PC-3 (cell line): ENCODE measurements at regions not wholly inside any gene's neighbourhood (a gene's known extent, or its start where the extent isn't known, plus 50 kb on each side); places are given as distances from the start of the nearest gene placed in this dataset.

ENCODE experiments used
- ATAC-seq: fragments of 200-7000 bp; cut with Tn5 transposase; 2 replicates; pipeline ENCODE4 v1.9.1; 2020; ENCODE audit warnings: mild to moderate bottlenecking, moderate library complexity
- BruUV-seq: library from RNA; stranded (reverse); fragments of 400-500 nt; replicated peaks from 2 replicates; lab custom pipeline; 2021; lab: Mats Ljungman, UMichigan
- CTCF ChIA-PET: fragments of 300-600 bp; sonication (Branson Sonifier 250); formaldehyde crosslinking; loops from one replicate; lab custom pipeline; 2022; ENCODE audit warnings: antibody characterized with exemption; lab: Charles Lee
- POLR2A ChIA-PET: fragments of 300-600 bp; sonication (Branson Sonifier 250); formaldehyde crosslinking; loops from one replicate; lab custom pipeline; 2022; ENCODE audit warnings: antibody characterized with exemption; ENCODE audit not compliant: unreplicated experiment; lab: Charles Lee
- DNase-seq: peaks from one replicate; pipeline ENCODE4 v3.0.0-alpha.2; 2015
- H2AFZ ChIP-seq: fragments of 300-600 bp; sonication (generic); 2 replicates; pipeline ENCODE4 v1.6.0; 2016; ENCODE audit warnings: antibody characterized with exemption, low read length
- H3F3A ChIP-seq: fragments of 300-600 bp; sonication (generic); one replicate; pipeline ENCODE4 v1.6.0; 2017; ENCODE audit warnings: antibody characterized with exemption, low read length, control low read depth, mild to moderate bottlenecking; ENCODE audit not compliant: unreplicated experiment
- H3K27ac ChIP-seq: fragments of 300-600 bp; sonication (generic); 2 replicates; pipeline ENCODE4 v1.5.1; 2016; ENCODE audit warnings: mild to moderate bottlenecking, low read length
- H3K27me3 ChIP-seq: fragments of 300-600 bp; sonication (generic); 2 replicates; pipeline ENCODE4 v1.6.1; 2016; ENCODE audit warnings: low read length, mixed read lengths
- H3K36me3 ChIP-seq: fragments of 300-600 bp; sonication (generic); 2 replicates; pipeline ENCODE4 v1.6.1; 2016; ENCODE audit warnings: low read depth, mixed run types, low read length, mixed read lengths
- H3K4me1 ChIP-seq: fragments of 300-600 bp; sonication (generic); 2 replicates; pipeline ENCODE4 v1.5.1; 2016; ENCODE audit warnings: low read length; ENCODE audit not compliant: insufficient read depth
- H3K4me2 ChIP-seq: fragments of 300-600 bp; sonication (generic); 2 replicates; pipeline ENCODE4 v1.6.0; 2016; ENCODE audit warnings: low read length
- H3K4me3 ChIP-seq: fragments of 300-600 bp; sonication (generic); 2 replicates; pipeline ENCODE4 v1.5.1; 2016; ENCODE audit warnings: mild to moderate bottlenecking, low read length, mixed read lengths
- H3K79me2 ChIP-seq: fragments of 300-600 bp; sonication (generic); 2 replicates; pipeline ENCODE4 v1.6.1; 2017; ENCODE audit warnings: low read length, mixed read lengths
- H3K9ac ChIP-seq: fragments of 300-600 bp; sonication (generic); 2 replicates; pipeline ENCODE4 v1.6.0; 2016; ENCODE audit warnings: mild to moderate bottlenecking, low read length
- H3K9me2 ChIP-seq: fragments of 300-600 bp; sonication (generic); replicated peaks from 2 replicates; pipeline ENCODE4 v1.6.1; 2016; ENCODE audit warnings: mixed run types, low read length, mixed read lengths
- H3K9me3 ChIP-seq: fragments of 300-600 bp; sonication (generic); 2 replicates; pipeline ENCODE4 v1.6.1; 2016; ENCODE audit warnings: low read length, mixed read lengths
- H4K20me1 ChIP-seq: fragments of 300-600 bp; sonication (generic); 2 replicates; pipeline ENCODE4 v1.6.1; 2016; ENCODE audit warnings: low read length, mixed read lengths
- CTCF ChIP-seq: fragments of 300-600 bp; sonication (generic); conservative IDR thresholded peaks from 2 replicates; pipeline ENCODE4 v1.5.1; 2017; ENCODE audit warnings: antibody characterized with exemption, low read depth, mild to moderate bottlenecking, low read length
- EZH2 ChIP-seq: fragments of 300-600 bp; sonication (generic); IDR thresholded peaks from one replicate; pipeline ENCODE4 v1.6.1; 2017; ENCODE audit warnings: antibody characterized with exemption, mild to moderate bottlenecking, low read length; ENCODE audit not compliant: unreplicated experiment
- EZH2phosphoT487 ChIP-seq: fragments of 300-600 bp; sonication (generic); IDR thresholded peaks from 2 replicates; pipeline ENCODE4 v1.6.1; 2018; ENCODE audit warnings: mild to moderate bottlenecking, antibody characterized with exemption, low read length, borderline replicate concordance
- intact Hi-C: fragments of 100-400 bp; cut with micrococcal nuclease; formaldehyde crosslinking; loops from 2 replicates; pipeline ENCODE4 v1.9.0; 2023

- CTCF ChIA-PET = no interaction called here
- TF ChIP-seq CTCF = no peak
- no peak for TF ChIP-seq EZH2phosphoT487
- no peak for TF ChIP-seq EZH2
- Histone ChIP-seq H3K9me2 (no peaks in the 10 kb centered on the region), H3F3A (no peaks in the 10 kb centered on the region), H3K4me1 (no peaks in the 10 kb centered on the region), H3K36me3 (no peaks in the 10 kb centered on the region), H3K4me2 (no peak overlapping the region), H3K9ac (no peak overlapping the region), H4K20me1 (no peaks in the 10 kb centered on the region), H2AFZ (no peak overlapping the region), H3K9me3 (no peaks in the 10 kb centered on the region), H3K27me3 (no peaks in the 10 kb centered on the region), H3K79me2 (no peaks in the 10 kb centered on the region), H3K27ac (no peak overlapping the region), H3K4me3 (no peak overlapping the region)
- no peak for ATAC-seq
- BruUV-seq = no TSS peak
- intact Hi-C loops = no loop called here
- POLR2A ChIA-PET = interaction anchor here (0.7 kb wide), 1 partner anchor 137 kb away, joined by 4 read pairs; no protein-coding TSS in a partner anchor
- DNase-seq = no peak
These were observed 52.5 kb upstream of the PDLIM5 start for GRCh38 chr4:94399277-94399676.

DNA sequence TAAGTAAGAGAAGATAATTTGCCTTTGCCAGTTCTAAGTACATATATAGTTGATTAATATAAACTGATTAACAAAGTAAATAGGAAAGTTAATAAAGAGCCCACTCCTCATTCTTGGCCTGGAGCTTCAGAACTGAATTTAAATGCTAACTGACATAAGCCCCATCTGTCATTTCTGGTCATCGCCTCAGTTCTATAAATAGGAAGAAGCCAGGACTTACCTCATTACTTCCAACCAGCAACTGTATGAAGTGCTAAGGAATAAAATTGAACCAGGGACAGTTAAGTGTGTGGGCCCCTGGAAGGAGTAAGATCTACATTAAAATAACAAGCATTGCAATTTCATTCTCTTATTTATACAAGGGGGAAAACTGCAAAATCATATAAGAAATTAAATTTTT, 52.0 kb upstream of the PDLIM5 start:
- no peak overlapping the region for H3K4me3 ChIP-seq
- H4K20me1 ChIP-seq = no peaks in the 10 kb centered on the region
- H3K27me3 ChIP-seq = no peaks in the 10 kb centered on the region
- H3K9me2 ChIP-seq = no peaks in the 10 kb centered on the region
- H3K79me2 ChIP-seq = no peaks in the 10 kb centered on the region
- ATAC-seq (no peak), DNase-seq (no peak)
- no peak for TF ChIP-seq CTCF
- H3K4me2 ChIP-seq = no peak overlapping the region
- no peaks in the 10 kb centered on the region for H3K36me3 ChIP-seq
- no peaks in the 10 kb centered on the region for H3K4me1 ChIP-seq
- H2AFZ ChIP-seq = no peak overlapping the region
- no peak overlapping the region for H3K27ac ChIP-seq
- no peak overlapping the region for H3K9ac ChIP-seq
- POLR2A ChIA-PET = no interaction called here
- CTCF ChIA-PET = no interaction called here
- intact Hi-C loops = no loop called here
- no TSS peak for BruUV-seq
- H3F3A ChIP-seq = no peaks in the 10 kb centered on the region
- H3K9me3 ChIP-seq = no peaks in the 10 kb centered on the region

DNA sequence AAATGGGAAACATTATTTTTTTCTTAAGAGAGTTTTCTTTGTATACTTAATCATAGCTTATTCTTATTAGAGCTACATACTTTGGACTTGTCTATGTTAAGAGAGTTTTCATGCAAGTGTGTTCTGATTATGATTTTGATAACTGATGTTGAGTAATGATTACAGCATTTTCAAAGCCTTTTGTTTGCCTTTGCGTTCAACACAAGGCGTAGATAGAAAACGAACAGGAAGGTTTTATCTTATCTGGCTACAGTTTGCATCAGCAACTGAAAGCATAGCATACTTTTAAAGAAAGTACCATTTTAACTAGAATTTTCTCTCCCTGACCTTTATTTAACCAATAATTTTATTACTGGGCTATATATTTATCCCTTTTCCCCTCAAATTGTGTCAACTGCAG, 51.6 kb upstream of the PDLIM5 start:
- Histone ChIP-seq H3K9me3 (no peaks in the 10 kb centered on the region), H3K9ac (no peak overlapping the region), H3K27me3 (no peaks in the 10 kb centered on the region), H3K36me3 (no peaks in the 10 kb centered on the region), H3K4me1 (no peaks in the 10 kb centered on the region), H3K4me3 (no peak overlapping the region), H3K79me2 (no peaks in the 10 kb centered on the region), H2AFZ (no peak overlapping the region), H3K27ac (no peak overlapping the region), H4K20me1 (no peaks in the 10 kb centered on the region), H3F3A (no peaks in the 10 kb centered on the region), H3K4me2 (no peak overlapping the region), H3K9me2 (no peaks in the 10 kb centered on the region)
- no peak for DNase-seq
- CTCF ChIA-PET = no interaction called here
- no peak for ATAC-seq
- no TSS peak for BruUV-seq
- no peak for TF ChIP-seq EZH2phosphoT487
- TF ChIP-seq CTCF = no peak
- no peak for TF ChIP-seq EZH2
- POLR2A ChIA-PET = no interaction called here
- intact Hi-C loops = no loop called here
